Muscle of back (tissue), 3 donors: ENCODE measurements at regions not wholly inside any gene's neighbourhood (a gene's known extent, or its start where the extent isn't known, plus 50 kb on each side); places are given as distances from the start of the nearest gene placed in this dataset.
"Not testable (repeated sequence)": the region's sequence is repeated elsewhere in the genome, so short reads cannot be mapped to it uniquely, and the experiment has no call there.

Source experiments
- DNase-seq, 3 donors: peaks; one replicate each; pipeline versions ENCODE4 v3.0.0 to v3.0.0-alpha.2; 2013

DNA sequence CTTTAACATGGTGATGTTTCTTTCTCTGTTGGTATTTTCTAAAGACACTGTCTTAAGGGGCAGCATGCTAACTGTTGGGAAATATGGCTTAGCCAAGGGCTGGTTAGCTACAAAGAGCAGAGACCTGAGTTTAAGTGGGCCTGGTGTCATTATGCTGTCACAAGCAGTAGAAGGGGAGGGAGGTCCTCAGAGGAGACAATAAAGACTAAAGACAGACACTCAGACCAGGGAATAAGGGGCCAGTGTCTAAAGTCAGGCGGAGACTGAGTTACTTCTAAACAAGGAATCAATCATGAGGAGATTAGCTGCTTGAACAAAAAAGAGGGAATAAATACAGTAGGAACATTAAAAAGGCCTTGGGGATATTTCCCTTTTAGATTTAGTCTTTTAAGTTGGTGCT, 142.7 kb upstream of the DPPA4 start:
- no peak for DNase-seq

DNA sequence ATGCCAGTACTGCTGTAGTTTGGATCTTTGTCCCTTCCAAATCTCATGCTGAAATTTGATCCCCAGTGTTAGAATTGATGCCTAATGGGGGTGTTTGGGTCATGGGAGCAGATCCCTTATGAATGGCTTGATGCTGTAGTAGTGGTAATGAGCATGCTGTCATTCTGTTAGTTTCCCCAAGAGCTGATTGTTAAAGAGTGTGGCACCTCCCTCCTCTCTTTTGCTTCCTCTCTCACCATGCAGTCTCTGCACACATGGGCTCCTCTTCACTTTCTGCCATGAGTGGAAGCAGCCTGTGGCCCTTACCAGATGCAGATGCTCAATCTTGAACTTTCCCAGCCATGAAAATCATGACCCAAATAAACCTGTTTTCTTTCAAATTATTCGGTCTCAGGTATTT, 141.3 kb upstream of the DPPA4 start:
- no peak for DNase-seq

DNA sequence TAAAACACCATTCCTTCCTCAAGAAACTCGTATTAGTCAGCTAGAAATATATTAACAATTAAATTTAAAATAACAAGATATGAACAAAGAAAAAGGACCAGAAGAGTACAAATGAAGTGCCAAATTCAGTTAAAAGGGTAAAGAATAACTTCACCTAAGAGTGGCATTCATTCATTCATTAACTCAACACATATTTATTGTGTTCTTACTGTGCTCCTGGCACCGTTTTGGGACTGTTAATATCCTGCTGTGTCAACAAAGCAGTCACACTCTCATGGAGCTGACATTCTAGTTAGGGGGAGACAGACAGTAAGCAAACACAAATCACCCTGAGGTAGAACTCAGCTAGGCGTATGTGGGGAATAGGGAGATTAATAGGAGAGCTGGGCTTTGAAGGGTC, 123.6 kb upstream of the DPPA4 start:
- no peak for DNase-seq

DNA sequence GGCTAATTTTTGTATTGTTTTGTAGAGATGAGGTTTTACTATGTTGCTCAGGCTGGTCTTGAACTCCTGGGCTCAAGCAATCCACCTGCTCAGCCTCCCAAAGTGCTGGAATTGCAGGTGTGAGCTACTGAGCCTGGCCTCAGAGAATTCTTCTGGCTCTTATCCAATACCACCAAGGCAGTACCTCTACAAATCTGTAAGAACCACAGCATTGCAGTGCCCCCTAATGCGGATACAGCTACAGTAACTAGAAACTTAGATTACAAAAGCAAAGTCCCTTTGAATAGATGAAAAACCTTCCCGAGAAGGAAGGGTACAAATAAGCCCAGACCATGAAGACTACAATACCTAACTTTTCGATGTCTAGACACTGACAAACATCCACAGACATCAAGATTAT, 107.9 kb upstream of the DPPA4 start:
- no peak for DNase-seq

DNA sequence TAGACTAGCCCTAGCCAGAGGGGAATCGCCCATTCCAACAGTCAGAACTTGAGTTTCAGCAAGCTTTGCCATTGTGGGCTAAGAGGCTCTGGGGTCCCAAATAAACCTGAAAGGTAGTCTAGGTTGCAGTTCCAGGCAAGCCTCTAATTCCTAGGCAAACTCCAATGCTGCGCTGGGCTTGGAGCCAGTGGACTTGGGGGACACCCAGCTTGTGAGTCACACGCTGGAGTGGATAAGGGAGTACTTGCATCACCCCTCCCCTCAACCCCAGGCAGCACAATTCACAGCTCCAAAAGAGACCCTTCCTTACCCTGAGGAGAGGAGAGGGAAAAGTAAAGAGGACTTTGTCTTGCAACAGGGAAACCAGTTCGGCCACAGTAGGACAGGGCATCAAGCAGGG, 105.2 kb upstream of the DPPA4 start:
- DNase-seq = no peak

DNA sequence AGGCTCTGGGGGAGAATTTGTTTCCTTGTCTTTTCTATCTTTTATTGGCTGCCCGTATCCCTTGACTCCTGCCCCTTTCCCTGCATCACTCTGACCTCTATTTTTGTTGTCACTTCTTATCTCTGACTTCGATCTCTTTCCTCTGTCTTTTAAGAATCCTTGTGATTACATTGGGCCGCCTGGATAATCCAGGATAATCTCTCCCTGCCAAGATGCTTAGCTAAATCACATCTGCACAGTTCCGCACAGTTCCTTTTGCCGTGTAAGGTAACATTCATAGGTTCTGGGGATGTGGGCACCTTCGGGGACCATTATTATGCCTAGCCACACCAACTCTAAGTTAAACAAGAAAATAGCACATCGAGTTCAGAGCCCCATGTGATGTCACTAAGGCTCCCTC, 103.0 kb upstream of the DPPA4 start:
- no peak for DNase-seq

DNA sequence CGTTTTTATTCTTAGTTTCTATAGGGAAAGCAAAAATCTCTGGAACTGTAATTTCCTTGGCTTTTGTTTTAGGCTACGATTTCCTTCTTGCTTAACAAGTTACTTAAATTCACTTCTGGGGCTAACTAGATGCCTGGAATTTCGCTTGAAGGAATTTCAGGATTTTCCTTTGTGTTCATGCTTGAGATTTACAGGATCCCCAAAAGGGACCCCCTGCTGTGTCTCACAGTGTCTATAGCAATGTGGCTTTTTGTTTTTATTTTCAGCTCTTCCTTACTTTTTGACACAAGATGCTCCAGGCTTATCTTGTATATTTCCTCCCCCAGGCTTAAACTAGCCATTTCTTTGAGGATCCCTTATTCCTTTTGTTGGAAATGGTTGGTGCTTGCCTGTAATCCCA, 95.5 kb upstream of the DPPA4 start:
- DNase-seq = no peak

DNA sequence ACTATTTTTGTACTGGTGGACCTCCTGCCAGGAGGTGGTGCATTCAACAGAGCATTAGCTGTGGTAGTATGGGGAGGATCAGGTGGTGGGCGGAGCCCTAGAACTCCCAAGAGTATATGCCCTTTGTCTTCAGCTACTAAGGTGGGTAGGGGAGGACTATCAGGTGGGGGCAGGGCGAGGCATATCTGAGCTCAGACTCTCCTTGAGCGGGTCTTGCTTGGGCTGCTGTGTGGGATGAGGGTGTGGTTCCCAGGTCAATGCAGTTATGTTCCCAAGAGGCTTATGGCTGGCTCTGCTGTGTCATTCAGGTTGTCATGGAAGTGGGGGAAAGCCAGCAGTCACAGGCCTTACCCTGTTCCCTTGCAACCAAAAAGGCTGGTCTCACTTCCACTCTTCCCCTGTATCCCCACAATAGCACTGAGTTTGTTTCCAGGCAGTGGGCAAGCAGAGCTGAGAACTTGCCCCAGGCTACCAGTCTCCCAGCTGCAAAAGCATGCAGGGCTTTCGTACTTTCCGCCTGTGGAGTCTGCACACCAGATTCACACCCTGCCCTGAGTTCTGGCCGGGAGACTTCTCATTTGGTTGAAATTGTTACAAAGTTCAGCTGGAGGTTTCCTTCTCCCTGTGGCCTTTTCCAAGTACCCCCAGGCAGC, 93.7 kb upstream of the DPPA4 start:
- no peak for DNase-seq

DNA sequence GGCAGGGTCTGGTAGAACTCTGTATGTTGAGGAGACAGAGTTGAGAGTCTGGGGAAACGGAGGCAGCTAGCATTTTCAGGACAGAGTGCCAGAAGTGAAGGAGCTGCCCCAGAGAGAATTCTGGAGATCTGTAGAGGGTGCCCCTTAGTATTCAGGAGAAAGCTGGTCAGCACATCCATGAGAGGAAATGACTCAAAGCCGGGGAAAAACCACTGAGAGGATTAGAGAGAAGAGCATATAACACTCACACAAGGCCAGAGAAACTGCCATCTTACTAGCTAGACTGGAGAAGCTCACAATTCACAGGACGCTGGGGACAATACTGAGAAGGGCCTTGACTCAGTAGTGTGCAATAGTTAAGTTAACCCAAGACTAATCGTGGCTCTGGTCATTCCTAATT, 75.7 kb upstream of the DPPA4 start:
- no peak for DNase-seq

DNA sequence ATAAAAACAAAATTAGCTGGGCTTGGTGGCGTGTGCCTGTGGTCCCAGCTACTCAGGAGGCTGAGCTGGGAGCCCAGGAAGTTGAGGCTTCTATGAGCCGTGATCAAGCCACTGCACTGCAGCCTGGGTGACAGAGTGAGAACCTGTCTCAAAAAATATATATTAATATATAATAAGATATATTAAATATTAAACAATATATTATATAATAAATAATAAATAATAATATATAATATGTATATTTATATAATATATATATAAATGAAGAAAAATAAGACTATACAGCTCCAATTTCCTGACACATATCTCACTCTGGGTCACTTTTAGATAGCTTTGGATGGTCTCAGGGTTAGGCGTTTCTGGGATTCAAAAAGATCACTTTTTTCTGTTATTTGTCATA, 74.2 kb upstream of the DPPA4 start:
- DNase-seq = no peak

DNA sequence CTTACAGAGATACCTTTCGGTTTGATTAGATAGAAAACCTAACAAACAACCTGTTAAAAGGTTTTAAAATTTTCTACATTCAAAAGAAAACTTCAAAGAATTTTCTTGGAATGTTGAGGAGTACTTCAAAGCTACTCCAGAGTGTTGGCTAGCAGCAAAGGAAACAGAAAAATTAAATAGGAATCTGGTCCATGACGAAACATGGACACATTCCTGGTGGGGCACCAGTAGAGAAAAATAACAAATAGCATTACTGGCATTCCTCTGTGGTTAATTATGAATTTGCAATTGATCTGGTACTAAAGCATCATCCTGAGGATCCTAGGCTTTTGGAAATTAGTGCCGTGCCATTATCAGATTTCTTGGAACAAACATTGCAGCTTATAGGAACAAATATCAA, 59.5 kb upstream of the DPPA4 start:
- DNase-seq = no peak

DNA sequence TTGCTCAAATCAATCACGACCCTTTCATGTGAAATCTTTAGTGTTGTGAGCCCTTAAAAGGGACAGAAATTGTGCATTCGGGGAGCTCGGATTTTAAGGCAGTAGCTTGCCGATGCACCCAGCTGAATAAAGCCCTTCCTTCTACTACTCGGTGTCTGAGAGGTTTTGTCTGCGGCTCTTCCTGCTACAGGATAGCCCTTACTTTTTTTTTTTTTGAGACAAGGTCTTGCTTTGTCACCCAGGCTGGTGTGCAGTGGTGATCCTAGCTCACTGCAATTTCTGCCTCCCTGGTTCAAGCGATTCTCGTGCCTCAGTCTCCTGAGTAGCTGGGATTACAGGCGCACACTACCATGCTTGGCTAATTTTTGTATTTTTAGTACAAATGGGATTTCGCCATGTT, 56.4 kb upstream of the DPPA4 start:
- DNase-seq = not testable (repeated sequence)

DNA sequence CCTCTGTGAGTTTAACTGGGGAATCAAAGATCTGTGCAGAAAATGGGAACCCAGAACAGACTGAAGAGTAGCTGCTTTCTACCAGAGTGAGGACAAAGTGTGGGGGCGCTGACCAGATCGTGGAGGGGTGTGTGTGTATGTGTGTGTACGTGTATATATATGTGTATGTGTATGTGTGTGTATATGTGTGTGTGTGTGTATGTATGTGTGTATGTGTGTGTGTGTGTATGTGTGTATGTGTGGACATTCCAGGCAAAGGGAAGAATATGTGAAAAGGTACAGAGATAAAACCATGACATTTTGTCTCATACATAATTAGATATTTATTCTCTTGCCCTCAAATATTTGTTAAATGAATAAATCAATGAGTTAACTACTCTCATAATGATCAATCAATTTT, 54.9 kb upstream of the DPPA4 start:
- no peak for DNase-seq

DNA sequence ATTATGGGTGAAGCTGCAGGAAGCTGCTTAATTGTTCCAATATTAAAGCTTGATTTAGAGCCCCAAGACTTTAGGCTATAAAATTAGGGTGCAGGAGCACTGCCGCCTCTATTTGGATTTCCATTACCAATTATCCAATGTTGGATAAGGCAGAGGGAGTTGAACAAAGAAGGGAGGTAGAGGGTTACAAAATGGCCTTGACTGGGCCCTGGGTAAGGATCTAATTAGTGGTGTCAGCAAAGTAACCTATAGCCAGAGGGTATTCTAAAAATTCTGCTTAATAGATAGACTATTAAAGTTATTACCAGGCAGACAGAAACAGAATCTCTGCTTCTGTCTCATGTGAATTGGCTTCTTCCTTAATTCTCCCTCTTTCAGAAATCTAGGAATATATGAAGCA, 50.3 kb upstream of the DPPA4 start:
- DNase-seq = no peak

DNA sequence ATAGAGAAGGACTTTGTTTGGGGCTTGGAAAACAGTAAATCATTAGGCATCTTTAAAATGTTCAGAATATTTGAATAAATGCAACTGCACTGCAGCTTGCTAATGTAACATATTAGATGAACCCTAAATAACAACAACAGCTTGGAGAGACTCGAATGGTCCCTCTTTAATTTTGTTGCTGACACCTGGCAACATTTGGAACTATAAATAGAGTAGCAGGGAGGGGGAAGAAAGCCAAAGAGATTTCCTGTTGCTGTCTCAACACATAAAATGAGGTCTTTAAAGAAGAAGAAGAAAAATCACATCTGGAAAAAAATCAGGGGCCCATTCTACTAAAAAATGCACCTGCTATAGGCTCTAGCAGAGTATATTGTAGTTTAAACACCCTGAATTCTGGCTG, 49.9 kb upstream of the DPPA4 start:
- DNase-seq = peak in 2 of 3 donors; percentile 11 to 21
